HG03064 (cell line): ENCODE measurements at regions not wholly inside any gene's neighbourhood (a gene's known extent, or its start where the extent isn't known, plus 50 kb on each side); places are given as distances from the start of the nearest gene placed in this dataset.
"Not testable (repeated sequence)": the region's sequence is repeated elsewhere in the genome, so short reads cannot be mapped to it uniquely, and the experiment has no call there.

ENCODE experiments used
- ATAC-seq: cut with Tn5 transposase; IDR thresholded peaks from one replicate; pipeline ENCODE4 v1.9.1; 2021; ENCODE audit warnings: low read depth; ENCODE audit not compliant: unreplicated experiment

GRCh38 chr6:28621268-28621667 lies 95.6 kb downstream of the GPX5 start:
- not testable (repeated sequence) for ATAC-seq

GRCh38 chr6:28623242-28623641 lies 97.6 kb downstream of the GPX5 start:
- not testable (repeated sequence) for ATAC-seq

GRCh38 chr6:28626386-28626785 lies 100.7 kb downstream of the GPX5 start:
- not testable (repeated sequence) for ATAC-seq

- ATAC-seq = no peak
Measured at GRCh38 chr6:28632326-28632851, 106.7 kb downstream of the GPX5 start.

- no peak for ATAC-seq
Measured at GRCh38 chr6:28633445-28634215, 107.9 kb downstream of the GPX5 start.

GRCh38 chr6:28634411-28634760 lies 108.7 kb downstream of the GPX5 start:
- no peak for ATAC-seq

- ATAC-seq = no peak
Measured at GRCh38 chr6:28634761-28635546, 109.3 kb downstream of the GPX5 start.

- no peak for ATAC-seq
Measured at GRCh38 chr6:28635547-28636158, 110.0 kb downstream of the GPX5 start.

- no peak for ATAC-seq
Measured at GRCh38 chr6:28638787-28639430, 113.2 kb downstream of the GPX5 start.

- not testable (repeated sequence) for ATAC-seq
Measured at GRCh38 chr6:28639445-28640290, 114.0 kb downstream of the GPX5 start.

GRCh38 chr6:28643017-28643740 lies 117.5 kb downstream of the GPX5 start:
- no peak for ATAC-seq

GRCh38 chr6:28646650-28647049 lies 121.0 kb downstream of the GPX5 start:
- ATAC-seq = no peak

- ATAC-seq = no peak
Measured at GRCh38 chr6:28648035-28648877, 122.6 kb downstream of the GPX5 start.

- ATAC-seq = no peak
Measured at GRCh38 chr6:28648878-28649375, 123.2 kb downstream of the GPX5 start.

GRCh38 chr6:28651161-28651560 lies 125.5 kb downstream of the GPX5 start:
- no peak for ATAC-seq

GRCh38 chr6:28653876-28654275 lies 128.2 kb downstream of the GPX5 start:
- no peak for ATAC-seq

- no peak for ATAC-seq
Measured at GRCh38 chr6:28655164-28655563, 129.5 kb downstream of the GPX5 start.

- no peak for ATAC-seq
Measured at GRCh38 chr6:28656715-28657114, 131.0 kb downstream of the GPX5 start.
